SKM-1 treated with dmso at 0.1 percent for 144 hours (cell line): ENCODE measurements at regions not wholly inside any gene's neighbourhood (a gene's known extent, or its start where the extent isn't known, plus 50 kb on each side); places are given as distances from the start of the nearest gene placed in this dataset.

ENCODE experiments used
- DNase-seq: peaks from one replicate; lab custom pipeline; 2025; ENCODE audit not compliant: unreplicated experiment; lab: John Stamatoyannopoulos, UW

DNA sequence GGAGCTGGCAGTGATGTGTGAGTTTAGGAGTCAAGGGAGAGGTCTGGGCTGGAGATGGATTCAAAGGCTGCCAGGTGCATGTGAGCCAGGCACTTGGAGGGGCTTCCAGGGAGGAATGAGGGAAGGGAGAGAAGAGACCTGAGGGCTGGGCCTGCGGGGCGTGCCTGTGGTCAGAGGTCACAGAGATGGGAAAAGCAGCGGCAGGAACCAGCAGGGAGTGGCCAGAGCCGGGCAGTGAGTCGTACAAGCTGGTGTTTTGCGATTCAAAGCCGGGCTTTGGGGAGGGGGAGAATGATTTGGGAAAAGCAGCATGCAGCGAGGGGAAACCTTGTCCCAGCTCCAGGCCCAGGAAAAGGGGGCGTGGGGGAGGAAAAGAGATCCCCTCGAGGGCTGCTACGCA, 96.9 kb upstream of the RTL6 start:
- DNase-seq: no peak

DNA sequence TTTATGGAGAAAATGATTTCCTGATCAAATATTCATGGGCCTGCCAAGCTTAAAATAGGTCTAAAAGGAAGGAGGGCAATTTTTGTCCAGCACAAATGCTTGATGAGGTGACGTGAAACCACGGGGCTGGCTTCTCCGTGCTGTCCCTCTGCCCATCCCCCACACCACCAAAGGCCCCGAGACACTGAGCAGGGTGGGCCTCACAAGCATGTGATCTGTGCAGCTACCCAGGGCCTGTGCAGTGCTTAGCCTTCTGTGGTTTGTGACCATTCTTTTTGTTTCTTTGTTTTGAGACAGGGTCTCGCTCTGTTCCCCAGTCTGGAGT, 94.8 kb upstream of the RTL6 start:
- DNase-seq: no peak

DNA sequence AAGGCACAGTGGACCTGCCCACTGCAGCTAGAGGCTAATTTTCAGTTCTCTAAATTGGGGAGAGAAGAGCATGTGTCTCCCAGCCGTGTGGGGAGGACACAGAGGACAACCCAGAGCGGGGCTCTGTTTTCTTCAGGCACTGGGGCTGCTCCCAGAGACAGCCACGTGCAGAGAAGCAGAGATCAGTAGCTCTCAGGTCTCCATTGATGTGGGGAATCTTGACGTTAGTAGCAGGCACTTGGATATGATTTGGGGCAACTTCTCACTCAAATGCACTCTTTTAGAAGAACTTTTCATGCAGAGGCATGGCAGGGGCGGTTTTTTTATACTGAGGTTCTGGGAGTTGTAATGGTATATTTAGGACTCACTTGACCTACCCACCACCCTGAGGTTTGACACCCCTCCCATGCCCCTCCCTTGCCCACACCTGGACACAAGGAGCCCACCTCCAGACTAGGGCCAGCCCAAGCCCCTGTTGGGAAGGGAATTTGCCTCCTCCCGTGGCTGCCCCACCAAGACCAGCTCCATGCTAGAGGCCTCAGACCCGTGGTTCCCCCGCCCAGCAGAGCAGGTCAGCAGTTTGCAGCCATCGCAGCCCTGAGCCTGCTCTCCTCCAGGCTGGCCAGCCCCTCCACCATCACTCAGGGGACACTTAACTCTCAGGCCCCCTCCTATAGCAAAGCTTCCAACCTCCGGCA, 94.2 kb upstream of the RTL6 start:
- no peak for DNase-seq

DNA sequence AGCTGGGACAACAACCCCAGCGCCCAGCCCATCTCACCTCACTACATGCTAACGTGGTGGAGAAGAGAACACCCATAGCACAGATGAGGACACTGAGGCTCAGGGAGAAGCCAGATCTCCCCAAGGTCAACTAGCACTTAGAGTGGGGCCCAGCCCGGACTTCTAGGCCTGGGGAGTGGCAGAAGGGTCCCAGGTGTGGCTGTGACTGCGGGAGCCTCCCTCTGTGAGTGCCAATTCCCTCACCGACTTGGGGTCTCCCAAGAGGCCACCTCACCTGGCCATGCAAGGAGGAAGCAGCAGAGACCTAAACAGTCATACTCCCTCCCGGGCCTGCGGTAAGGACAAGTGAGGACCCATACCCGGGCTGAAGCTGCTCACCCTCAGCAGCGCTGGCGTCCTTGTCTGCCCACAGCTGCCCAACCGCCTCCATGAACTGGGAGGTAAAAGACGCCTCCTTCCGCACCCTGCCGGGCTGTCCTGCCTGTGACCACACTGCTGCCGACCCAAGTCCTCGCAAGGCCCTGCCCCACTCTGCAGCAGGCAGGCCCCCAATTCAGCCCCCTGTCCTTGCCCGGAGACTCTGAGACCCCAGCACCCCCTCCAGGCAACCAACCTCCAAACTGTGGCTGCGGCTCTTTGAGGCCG, 93.2 kb upstream of the RTL6 start:
- DNase-seq: no peak

DNA sequence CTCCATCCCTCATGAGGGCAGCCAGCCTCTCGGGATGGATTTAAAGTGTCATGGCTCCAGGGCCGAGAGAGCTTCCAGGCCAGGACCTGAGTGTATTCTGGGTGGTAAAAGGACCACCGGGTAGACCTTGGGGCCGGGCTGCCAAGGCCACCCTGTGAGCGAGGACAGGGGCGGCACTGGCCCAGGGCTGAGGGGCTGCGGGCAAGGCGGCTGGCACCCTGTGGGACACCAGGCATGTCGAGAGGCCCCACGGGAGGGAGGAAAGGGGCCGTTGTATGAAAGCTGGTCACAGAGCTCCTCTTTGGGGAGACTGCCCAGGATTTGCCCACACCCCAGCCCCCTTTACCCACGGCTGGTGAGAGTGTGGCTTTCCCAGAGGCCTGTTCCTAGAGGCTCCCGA, 92.3 kb upstream of the RTL6 start:
- DNase-seq: no peak

DNA sequence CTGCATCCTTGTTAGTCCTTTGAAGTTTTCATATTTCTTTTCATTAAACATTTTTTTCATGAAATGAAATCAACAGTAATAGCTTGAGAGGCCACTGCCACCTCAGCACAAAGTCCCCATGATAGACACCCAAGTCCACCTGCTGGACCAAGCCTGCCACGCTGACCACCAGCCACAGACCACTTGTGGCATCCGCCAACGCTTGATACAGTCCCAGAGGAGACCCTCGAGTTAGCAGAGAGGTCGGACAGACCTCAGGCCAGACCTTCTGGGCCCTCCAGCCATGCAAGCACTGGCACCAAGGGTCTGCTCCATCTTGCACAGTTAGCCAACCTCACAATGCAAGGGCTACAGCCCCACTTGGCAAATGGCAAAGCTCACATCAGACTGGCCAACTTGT, 91.8 kb upstream of the RTL6 start:
- DNase-seq: no peak

DNA sequence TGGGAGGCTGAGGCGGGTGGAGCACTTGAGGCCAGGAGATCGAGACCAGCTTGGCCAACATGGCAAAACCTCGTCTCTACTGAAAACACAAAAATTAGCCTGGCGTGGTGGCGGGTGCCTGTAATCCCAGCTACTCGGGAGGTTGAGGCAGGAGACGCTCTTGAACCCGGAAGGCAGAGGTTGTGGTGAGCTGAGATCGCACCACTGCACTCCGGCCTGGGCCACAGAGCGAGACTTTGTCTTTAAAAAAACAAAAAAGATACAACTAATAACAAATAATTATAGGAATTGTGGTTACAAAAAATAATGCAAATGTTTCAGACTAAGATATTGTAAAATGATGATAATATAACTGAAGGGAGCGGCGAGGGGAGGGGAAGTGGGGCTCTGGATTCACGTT, 90.3 kb upstream of the RTL6 start:
- DNase-seq: no peak

DNA sequence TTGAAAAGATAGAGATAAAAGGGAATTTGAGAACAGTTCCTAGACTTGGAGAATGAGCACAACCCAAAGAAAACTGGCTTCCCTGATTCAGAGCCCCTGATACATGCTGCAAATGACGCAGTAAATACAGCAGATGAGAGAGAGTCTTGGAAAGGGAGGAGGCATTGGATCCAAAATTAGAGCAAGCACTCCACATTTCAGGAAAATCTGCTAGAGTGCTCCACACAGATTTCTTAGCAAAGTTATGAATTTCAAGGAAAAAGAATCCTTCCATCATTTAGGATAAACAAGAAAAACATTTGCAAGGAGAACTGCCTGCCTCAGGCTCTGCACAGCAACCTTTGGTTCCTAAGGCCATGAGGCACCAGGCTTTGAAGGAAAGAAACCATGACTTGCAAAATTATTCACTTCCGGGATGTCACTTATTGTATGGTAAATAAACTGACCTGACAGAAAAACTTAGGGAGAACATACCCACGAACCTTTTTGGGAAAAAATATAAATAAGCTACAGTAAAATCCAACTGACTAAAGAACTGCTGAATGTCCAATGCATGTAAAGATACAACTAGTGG, 89.8 kb upstream of the RTL6 start:
- DNase-seq: no peak

DNA sequence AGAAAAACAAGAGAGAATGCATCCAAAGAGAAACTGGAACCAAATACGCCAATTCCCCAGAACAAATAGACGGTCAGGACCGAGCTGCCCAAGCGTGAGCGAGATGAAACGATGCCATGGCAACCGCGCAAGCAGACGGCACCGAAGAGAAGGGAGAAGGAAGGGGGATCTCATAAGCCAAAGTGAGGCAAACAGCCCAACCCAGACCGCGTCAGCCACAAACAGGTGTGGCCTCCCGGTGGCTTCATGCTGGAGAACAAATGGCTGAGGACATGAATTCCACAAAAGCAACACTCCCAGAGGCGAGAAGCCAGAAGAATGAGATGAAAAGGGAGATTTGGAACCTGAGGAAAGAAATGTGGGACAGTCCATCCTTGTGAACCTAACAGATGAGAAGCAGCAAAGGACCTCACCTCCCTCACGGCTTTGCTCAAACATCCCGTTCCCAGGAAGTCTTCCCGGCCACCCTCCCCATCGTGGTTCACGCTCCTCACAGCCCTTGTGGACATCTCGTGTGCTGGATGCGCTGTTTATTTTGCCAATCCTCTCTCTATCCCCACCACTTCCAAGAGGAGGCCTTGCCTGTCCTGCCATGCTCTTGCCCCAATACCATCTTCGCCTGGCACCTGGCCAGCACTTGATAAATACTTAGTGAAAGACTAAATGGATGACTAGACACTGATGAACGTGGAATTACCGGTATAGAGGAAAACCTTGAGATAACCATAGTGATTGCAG, 89.1 kb upstream of the RTL6 start:
- DNase-seq: no peak

DNA sequence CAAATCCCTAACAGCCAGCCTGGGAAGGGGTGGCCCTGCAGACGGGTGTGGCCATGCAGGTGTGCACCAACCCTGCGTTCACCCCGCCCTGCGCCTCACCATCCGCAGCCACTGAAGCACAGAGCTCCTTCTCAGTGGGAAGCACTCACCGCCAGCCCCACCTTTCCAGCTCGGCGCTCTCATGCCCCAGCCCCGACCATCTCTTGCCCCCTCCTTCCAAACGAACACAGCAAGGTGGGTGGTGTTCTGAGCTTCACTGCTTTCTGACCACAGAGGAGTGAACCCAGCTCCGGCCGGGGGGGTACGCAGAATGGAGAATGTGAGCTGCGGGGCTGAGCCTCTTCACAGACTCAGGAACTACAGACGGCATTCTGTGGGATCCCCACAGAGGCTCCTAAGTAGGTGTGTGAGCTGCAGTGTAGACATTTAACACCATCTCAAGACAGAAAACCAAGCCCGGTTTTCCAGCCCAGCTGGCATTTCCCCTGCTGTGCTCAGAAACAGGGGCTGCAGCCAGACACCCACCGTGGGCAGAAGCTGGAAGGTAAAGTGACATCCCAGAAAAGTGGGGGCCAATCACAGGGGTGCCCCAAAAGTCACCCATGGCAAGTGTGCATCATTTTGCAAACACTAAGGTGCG, 88.4 kb upstream of the RTL6 start:
- DNase-seq: no peak

DNA sequence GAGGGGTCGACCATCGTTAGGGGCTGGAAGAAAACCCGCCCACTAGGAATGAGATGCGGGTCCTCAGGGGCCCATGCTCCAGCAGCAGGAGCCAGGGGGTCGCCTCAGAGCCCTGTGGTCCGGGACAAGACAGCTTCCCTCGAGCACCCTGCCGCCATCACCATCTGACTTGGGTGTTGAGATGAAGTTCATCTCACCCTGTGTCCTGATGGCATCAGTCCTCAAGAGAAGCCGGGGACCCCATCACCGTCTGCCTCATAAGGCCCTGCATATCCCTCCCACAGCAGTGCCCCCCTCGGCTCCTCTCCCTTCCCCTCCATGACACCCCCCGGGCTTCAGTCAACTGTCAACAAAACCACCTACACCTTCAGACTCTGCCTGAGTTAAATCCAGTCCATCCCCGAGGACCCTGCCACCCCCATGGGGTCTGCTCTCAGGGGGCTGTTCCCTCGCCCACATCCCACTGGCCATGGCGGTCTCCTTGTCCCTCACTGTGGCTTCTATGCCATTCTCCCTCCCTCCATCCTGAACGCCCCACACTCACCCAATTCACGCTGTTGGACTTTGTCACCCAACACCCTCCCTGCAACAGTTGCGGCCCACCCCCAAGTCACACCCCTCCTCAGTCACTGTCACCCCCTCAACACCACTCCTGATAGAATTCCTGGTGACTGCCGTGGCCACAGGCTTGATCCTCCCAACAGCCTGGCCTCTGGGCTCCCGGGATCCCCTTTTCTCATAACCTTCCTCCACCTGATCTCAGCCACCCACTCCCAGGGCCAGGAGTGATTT, 87.7 kb upstream of the RTL6 start:
- no peak for DNase-seq

DNA sequence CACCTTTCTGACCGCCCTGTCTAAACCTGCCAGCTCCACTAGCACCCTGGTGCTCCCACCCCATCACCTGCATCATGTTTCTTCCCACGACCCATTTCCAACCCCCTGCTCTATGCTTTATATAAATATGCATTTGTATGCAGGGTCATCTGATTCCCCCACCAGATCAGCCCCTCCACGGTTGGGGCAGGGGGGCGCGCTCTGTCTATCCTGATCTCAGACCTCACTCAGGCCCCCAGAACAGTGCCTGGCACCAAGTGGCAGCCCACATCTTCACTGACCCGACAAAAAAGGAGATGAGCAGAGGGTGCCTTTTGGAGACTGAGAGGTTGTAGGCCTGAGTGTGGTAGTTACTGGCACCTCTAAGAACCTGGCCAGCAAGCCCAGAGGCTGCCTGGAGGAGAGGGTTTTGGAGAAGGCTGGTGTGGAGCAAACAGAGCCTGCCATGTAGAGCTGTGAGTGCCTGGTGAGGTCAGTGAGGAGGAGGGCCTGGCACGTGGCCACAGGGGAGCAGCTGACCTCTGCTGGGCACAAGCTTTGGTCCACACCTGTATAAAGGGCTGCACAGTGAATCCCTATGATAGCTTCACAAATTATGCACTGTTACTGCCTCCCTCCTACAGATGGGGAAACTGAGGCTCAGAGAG, 86.3 kb upstream of the RTL6 start:
- DNase-seq: no peak

DNA sequence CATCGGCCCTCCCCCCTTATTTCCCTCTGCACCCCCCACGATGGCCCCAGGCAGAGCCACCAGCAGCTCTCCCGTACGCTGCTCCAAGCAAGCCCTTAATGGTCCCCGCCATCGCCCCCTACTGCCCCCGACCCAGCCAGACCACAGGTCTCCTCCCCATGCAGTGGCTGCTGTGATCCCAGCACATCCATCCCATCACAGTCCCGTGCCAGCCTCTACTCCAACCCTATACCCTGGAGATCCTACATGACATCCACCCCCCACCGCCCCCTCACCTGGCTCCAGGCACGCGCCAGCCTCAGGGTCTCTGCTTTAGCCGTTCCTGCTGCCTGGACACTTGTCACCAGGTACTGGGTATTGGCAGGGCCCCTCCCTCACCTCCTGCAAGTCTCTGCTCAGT, 85.8 kb upstream of the RTL6 start:
- no peak for DNase-seq

DNA sequence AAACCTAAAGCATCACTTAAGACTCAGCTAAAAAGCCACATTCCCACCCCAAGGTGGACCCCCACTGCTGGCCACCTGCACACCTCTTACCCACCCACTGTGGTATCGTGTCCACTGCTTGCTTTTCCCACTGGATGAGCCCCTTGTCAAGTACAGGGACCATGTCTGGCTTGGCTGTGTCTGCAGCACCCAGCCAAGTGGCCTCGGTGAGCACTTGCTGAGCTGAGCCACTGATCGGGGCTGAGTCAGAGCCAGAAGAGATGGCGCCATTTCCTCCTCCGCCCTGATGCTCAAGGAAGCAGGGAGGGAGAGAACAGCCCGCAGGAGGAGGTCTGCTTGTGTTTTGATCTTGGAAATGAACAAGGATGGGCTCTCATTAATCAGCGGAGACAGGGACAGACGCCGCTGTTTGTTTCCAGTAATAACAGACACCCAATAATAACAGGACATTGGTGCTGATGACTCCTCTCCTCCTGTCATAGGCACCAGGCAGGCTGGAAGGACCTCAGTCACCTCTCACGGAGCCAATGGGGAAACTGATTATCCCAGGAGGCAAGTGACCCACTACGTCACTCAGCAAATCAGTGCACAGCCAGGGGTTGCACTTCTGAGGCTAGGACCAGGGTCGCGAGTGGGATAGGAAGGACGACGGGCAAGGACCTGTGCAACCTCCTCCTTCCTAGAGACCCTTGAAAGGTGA, 85.2 kb upstream of the RTL6 start:
- no peak for DNase-seq

DNA sequence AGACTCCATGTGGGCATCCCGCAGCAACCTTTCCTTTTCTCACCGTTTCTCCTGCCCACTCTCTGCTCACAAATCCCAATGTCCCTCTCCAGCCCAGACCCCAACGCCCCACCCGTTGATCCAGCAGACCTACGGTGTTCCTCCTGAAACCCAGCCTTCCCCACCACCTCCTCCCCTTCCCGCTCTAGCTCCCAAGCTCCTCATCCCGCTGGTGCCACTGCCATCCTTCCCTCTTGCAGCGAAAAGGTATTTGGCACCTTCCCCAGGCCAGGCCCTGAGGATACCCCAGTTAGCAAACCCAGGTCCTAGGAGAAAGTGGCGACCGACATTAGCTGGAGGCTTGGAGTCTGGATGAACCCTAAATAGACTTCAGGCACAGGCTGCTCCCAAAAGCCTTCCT, 84.0 kb upstream of the RTL6 start:
- DNase-seq: no peak

DNA sequence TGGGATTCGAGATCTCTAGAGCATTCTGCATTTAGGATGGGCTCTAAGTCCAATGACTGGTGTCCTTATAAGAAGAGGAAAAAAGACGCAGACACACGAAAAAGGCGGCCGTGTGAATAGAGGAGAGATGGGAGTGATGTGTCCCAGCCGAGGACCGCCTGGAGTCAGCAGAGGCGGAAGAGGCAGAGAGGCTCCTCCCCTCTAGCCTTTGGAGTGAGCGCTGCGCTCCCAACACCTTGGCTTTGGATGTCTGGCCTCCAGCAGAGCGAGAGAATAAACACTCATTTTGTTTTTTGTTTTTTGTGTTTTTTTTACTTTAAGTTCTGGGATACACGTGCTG, 83.0 kb upstream of the RTL6 start:
- DNase-seq: no peak

DNA sequence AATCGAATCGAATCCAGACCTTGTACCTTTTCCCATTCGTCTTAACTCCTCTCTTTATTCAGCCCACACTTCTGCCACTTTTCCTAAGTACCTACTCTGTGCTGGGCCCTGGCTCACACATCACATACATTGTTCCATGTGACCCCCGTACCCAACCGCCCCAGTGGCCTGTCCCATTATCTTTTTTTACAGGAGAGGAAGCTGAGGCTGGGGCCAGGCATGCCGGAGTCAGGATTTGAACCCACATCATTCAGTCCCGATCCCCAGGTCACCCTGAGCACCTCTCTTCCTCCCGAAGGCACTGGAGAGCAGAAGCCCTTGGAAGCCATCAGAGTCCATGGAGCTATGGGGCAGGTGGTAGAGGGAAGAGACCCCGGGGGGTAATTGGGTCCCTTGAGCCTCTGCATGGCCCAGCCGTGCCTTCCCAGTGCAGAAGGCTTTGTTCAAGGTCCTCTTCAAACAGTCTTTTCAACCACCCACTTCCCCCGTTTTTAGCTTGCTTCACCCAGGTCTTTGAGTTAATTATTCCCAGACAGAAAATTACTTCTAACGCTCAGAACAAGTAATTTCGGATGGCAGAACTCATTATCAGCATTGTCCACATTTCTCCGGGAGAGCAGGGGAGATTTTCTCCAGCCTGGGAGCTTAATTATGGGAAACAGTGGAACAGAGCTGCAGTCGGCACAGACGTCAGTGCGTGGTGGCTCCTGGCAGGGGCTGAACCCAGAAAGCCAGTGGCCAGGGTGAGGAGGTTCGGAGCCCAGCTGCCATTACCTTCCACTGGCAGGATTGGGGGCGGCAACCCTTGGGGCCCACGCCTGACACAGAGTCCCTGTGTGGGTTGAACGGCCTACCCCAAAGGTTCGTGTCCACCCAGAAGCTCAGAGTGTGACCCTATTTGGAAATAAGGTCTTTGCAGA, 82.4 kb upstream of the RTL6 start:
- no peak for DNase-seq

DNA sequence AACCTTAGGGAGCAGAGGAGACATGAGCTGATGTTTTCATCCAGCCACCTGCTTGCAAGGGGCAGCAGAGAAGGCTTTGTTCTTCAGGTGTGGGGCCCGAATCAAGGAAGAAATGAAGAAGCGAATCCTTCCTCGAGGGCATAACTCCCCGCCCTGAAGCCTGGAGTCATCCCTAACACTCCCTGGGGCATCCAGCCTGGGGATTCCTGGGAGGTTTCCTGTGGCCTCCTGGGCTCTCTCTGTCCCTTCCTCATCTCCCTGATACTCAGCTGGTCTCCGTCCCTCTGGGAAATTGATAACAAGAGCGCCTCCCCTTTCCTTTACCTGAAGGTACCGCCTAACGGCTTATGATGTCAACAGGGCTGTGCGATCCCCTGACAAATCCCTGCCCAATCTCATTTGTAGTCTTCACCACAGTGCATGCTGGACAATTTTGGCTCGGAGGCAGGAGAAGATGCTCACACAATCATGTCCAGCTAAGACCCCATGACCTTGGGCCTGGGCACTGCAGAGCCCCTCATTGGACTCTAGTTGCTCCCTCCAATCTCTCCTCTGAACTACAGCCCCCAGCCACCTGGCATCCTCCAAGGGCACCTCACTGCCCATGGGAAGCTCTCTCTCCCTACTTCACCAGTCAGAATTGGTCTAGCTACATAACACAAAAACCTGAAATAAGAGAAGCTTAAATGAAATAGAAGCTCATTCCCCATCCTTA, 80.6 kb upstream of the RTL6 start:
- DNase-seq: no peak
